IPS-NIHi7 (cell line): ENCODE measurements at regions not wholly inside any gene's neighbourhood (a gene's known extent, or its start where the extent isn't known, plus 50 kb on each side); places are given as distances from the start of the nearest gene placed in this dataset.

ENCODE experiments used
- DNase-seq: peaks from one replicate; pipeline ENCODE4 v3.0.0; 2012; ENCODE audit warnings: mixed read lengths; ENCODE audit errors: extremely low spot score

GRCh38 chr15:66832664-66833063 is 130.6 kb downstream of the SMAD6 start:
- no peak for DNase-seq

GRCh38 chr15:66833371-66833770 is 131.3 kb downstream of the SMAD6 start:
- no peak for DNase-seq

GRCh38 chr15:66833803-66834202 is 131.8 kb downstream of the SMAD6 start:
- DNase-seq = no peak

GRCh38 chr15:66834881-66835878 is 133.1 kb downstream of the SMAD6 start:
- peak; percentile 69 for DNase-seq

GRCh38 chr15:66836231-66837030 is 134.4 kb downstream of the SMAD6 start:
- no peak for DNase-seq

GRCh38 chr15:66838202-66838601 is 136.2 kb downstream of the SMAD6 start:
- DNase-seq = no peak

GRCh38 chr15:66838671-66839239 is 136.7 kb downstream of the SMAD6 start:
- no peak for DNase-seq

GRCh38 chr15:66839506-66840112 is 137.6 kb downstream of the SMAD6 start:
- DNase-seq = no peak

GRCh38 chr15:66840615-66841390 is 138.8 kb downstream of the SMAD6 start:
- no peak for DNase-seq

GRCh38 chr15:66841953-66842681 is 140.1 kb downstream of the SMAD6 start:
- peak; percentile 66 for DNase-seq

GRCh38 chr15:66842710-66843441 is 140.8 kb downstream of the SMAD6 start:
- no peak for DNase-seq

- DNase-seq = no peak
These were observed 141.5 kb downstream of the SMAD6 start for GRCh38 chr15:66843581-66843980.

- DNase-seq = no peak
These were observed 142.2 kb downstream of the SMAD6 start for GRCh38 chr15:66844041-66844746.

- no peak for DNase-seq
These were observed 142.7 kb downstream of the SMAD6 start for GRCh38 chr15:66844747-66845145.

- DNase-seq = no peak
These were observed 143.3 kb downstream of the SMAD6 start for GRCh38 chr15:66845266-66845785.

GRCh38 chr15:66846031-66846430 is 144.0 kb downstream of the SMAD6 start:
- DNase-seq = no peak

- DNase-seq = no peak
These were observed 144.8 kb downstream of the SMAD6 start for GRCh38 chr15:66846811-66847210.

- no peak for DNase-seq
These were observed 145.5 kb downstream of the SMAD6 start for GRCh38 chr15:66847565-66847991.

- no peak for DNase-seq
These were observed 146.1 kb downstream of the SMAD6 start for GRCh38 chr15:66848116-66848515.
